SK-N-DZ (cell line): ENCODE measurements at regions not wholly inside any gene's neighbourhood (a gene's known extent, or its start where the extent isn't known, plus 50 kb on each side); places are given as distances from the start of the nearest gene placed in this dataset.

Experiments
- DNase-seq: peaks from one replicate; pipeline ENCODE4 v3.0.0-alpha.2; 2015; ENCODE audit warnings: low spot score

DNA sequence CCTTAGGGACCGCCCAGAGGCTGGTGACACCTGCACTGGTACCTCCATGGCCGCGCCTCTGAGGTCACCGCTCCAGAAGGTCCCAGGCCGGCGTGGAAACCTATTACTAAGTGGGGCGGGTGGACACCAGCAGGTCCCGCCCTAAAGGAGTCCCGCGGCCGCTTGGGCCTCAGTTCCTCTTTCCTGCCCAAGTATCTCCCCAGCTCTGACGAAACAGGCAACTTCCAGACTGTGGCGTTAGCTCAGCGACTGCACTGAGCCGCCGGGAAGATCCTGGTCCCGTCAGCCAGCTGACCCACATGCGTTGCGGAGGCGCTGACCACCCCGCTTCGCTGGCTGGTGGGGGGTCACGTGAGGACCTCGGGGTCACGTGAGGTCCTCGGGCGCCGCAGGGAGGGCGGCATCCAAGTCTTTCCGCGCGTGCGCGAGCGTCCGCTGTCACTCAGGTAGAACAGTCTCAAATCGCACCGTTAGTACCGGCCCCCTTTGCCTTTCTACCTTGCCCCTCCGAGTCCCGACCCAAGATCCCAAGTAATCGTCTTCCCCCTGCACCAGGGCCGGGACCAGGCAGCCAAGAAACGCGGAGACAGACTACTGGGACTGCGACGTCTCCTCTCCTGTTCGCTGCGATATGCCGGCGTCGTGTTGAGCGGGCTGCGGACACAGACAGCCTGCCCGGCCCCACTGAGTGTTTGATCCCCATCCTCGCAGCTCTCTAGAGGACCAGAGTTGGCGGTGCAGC is 53.7 kb upstream of the KDM4C start:
- peak; percentile 82 for DNase-seq

DNA sequence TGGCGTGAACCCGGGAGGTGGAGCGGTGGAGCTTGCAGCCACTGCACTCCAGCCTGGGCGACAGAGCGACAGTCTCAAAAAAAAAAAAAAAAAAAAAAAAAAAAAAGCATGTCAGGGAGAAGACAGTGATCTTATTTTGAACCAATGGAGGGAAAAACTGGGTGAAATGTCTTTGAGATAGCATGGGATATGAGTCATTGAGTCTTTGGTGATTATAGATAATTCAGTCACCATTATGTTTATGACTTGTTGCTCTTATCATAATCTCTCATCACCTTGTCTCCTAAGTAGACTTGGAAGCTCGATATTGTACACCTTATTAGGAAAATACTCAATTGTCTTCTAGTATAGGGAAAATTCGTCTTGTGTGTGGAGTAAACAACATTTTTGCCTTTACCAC is 55.1 kb upstream of the KDM4C start:
- no peak for DNase-seq

DNA sequence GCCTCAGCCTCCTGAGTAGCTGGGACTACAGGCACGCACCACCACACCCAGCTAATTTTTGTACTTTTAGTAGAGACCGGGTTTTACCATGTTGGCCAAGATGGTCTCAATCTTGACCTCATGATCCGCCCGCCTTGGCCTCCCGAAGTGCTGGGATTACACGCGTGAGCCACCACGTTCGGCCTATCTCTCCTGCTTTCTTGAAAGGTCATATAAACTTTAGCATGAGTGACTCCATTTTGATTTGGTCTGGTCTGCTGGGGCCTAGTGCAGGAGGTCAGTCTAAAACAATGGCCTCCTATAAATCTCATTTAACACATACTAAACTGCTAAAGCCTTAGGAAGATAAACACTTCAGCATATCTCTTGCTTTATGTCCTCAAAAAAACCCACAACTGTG is 50.6 kb upstream of the GLDC start:
- DNase-seq, result no peak

DNA sequence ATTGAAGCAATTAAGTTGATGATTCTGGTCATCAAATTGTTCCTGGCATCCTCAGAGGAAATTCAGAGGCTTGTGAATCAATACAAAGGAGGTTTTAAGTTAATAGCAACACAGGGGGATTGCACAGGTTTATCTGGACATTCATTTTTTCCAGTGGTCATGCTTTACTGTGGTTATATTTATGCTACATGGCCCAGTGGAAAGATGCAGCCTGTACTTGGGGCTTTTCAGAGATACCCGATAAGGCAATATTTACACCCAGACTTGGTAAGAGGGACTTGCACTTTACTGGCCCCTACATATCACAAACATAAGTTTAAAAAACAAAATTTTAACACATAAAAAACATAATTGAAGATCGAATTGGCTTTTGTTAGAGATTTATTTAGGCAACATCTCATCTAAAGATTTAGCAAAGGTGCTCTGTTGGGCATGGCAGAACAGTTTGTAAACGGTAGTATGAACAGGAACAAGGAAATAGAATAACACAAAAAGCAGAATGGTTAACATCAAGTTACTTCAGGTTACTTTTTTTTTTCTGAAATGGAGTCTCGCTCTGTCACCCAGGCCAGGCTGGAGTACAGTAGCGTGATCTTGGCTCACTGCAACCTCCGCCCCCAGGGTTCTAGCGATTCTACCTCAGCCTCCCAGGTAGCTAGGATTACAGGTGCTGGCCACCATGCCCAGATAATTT is 49.7 kb upstream of the GLDC start:
- DNase-seq, result no peak
